Astrocyte of the cerebellum (primary cell): ENCODE measurements at regions not wholly inside any gene's neighbourhood (a gene's known extent, or its start where the extent isn't known, plus 50 kb on each side); places are given as distances from the start of the nearest gene placed in this dataset.

Source experiments
- DNase-seq: peaks from one replicate; pipeline ENCODE4 v3.0.0-alpha.2; 2011; ENCODE audit warnings: low read depth
- H3K4me3 ChIP-seq: 2 replicates; pipeline ENCODE4 v1.5.1; 2011; ENCODE audit warnings: mild to moderate bottlenecking, low read depth, low read length, moderate library complexity
- CTCF ChIP-seq: IDR thresholded peaks from 2 replicates; pipeline ENCODE4 v1.5.1; 2012; ENCODE audit warnings: low read length, low read depth, moderate library complexity, mild to moderate bottlenecking; ENCODE audit errors: missing control alignments
- in situ Hi-C: cut with HindIII; loops from 2 replicates; pipeline ENCODE4 v1.10.0; 2017; ENCODE audit warnings: low sequenced_read_pairs

- in situ Hi-C loops, result no loop called here
- no peak overlapping the region for H3K4me3 ChIP-seq
- TF ChIP-seq CTCF, result no peak
- no peak for DNase-seq
Measured at GRCh38 chr15:95401587-95401986, 928.9 kb upstream of the NR2F2 start.

- H3K4me3 ChIP-seq, result no peak overlapping the region
- TF ChIP-seq CTCF, result no peak
- DNase-seq, result no peak
- in situ Hi-C loops, result no loop called here
Measured at GRCh38 chr15:95405447-95405846, 925.1 kb upstream of the NR2F2 start.

GRCh38 chr15:95407534-95407933 lies 923.0 kb upstream of the NR2F2 start:
- no peak overlapping the region for H3K4me3 ChIP-seq
- in situ Hi-C loops, result no loop called here
- TF ChIP-seq CTCF, result no peak

GRCh38 chr15:95409211-95409610 lies 921.3 kb upstream of the NR2F2 start:
- H3K4me3 ChIP-seq, result no peak overlapping the region
- in situ Hi-C loops, result no loop called here
- TF ChIP-seq CTCF, result no peak
- no peak for DNase-seq

More at GRCh38 chr15:95407534-95407933, 923.0 kb upstream of the NR2F2 start:
- DNase-seq, result no peak

GRCh38 chr15:95409626-95410310 lies 920.7 kb upstream of the NR2F2 start:
- DNase-seq, result no peak
- no peak for TF ChIP-seq CTCF
- in situ Hi-C loops, result no loop called here
- H3K4me3 ChIP-seq, result no peak overlapping the region

- in situ Hi-C loops, result no loop called here
- TF ChIP-seq CTCF, result no peak
- no peak overlapping the region for H3K4me3 ChIP-seq
- DNase-seq, result no peak
Measured at GRCh38 chr15:95410757-95411156, 919.7 kb upstream of the NR2F2 start.
